GM13977 (cell line): ENCODE measurements at regions not wholly inside any gene's neighbourhood (a gene's known extent, or its start where the extent isn't known, plus 50 kb on each side); places are given as distances from the start of the nearest gene placed in this dataset.

Experiments used
- DNase-seq: peaks from one replicate; pipeline ENCODE4 v3.0.0; 2012; ENCODE audit warnings: low spot score
- in situ Hi-C: fragments of 300-500 bp; cut with MboI; formaldehyde crosslinking; loops from one replicate; pipeline ENCODE4 v1.12.0; 2022; ENCODE audit warnings: low sequenced_read_pairs, low pct_unique_long_range_greater_than_20kb, mixed read lengths, inconsistent platforms; ENCODE audit not compliant: unreplicated experiment
- TF ChIP-seq, protein P1 (sequence below): IDR thresholded peaks from 2 replicates; pipeline ENCODE4 v1.5.1; 2012; ENCODE audit warnings: mild to moderate bottlenecking, control low read depth; ENCODE audit not compliant: insufficient read depth; ENCODE audit errors: extremely low read depth, missing control alignments

DNA sequence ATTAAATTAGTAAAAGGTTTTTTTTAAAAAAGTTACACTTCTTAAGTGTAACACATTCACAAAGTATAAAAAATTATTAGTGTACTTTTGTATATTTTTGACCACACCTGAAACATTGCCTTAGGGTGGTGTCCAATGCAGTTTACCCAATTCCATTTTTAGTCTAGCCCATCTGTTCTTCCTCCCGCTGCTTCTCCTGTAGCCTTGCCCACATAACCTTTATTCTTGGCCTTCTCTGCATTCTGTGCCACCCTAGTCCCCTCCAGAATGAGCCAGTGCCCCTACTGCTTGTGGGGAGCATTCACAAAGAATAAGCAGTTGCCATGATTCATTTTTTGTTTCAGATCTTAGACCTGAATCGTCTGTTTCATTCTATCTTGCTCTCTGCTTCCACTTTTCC is 78.4 kb upstream of the MYT1L start:
- in situ Hi-C loops = no loop called here
- no peak for DNase-seq
- TF ChIP-seq, protein P1, sequence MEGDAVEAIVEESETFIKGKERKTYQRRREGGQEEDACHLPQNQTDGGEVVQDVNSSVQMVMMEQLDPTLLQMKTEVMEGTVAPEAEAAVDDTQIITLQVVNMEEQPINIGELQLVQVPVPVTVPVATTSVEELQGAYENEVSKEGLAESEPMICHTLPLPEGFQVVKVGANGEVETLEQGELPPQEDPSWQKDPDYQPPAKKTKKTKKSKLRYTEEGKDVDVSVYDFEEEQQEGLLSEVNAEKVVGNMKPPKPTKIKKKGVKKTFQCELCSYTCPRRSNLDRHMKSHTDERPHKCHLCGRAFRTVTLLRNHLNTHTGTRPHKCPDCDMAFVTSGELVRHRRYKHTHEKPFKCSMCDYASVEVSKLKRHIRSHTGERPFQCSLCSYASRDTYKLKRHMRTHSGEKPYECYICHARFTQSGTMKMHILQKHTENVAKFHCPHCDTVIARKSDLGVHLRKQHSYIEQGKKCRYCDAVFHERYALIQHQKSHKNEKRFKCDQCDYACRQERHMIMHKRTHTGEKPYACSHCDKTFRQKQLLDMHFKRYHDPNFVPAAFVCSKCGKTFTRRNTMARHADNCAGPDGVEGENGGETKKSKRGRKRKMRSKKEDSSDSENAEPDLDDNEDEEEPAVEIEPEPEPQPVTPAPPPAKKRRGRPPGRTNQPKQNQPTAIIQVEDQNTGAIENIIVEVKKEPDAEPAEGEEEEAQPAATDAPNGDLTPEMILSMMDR = no peak

DNA sequence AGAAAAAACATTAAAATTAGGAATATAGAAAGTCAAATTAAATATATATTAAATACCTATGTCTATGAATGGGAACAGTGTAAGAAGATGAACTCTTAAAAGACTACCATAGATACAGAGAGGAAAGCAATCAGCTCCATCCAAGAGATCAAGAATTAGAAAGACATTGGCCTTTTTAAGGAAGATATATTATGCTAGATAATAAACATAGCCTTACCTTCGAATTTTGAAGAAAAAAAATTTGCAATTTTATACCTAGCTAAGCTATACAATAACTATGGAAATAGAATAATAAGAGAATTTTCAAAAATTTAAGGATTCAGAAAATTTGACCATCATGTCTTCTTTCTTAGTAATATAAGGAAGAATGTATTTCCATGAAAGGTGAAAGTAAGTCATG is 74.7 kb upstream of the MYT1L start:
- TF ChIP-seq, protein P1 = no peak
- in situ Hi-C loops = no loop called here

DNA sequence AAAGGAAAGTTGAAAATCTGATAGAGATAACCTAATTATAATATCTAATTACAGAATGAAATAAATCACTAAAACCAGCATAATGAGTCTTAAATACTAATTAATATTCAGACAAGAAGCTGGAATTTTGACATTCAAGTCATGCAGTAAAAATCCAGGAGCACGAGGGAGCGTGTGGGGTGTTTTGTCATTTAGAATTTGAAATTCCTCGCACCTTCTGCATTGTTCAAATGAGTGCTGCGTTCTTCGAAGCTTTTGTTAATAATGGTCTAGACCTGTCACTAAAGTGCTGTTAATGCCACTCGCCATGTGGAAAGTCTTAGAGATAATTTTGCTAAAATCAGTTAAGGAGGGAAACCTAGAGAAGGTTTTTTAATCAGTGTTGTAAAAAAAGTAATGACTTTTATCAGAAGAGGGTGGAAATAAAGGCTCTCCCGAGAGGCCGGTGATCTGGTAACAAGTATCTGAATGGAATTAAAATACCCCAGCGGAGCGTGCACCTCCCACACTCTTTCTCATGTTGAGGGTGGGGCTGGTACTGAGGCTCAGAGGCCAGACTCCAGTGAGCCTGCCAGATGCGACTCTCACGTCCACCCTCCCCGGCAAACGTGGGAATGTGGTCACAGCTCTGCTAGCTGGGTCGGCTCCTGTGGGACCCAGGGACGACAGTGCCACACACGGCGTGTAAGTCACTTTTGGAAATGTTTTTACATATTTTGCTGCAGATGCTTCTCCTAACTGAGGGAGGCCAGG is 69.4 kb upstream of the MYT1L start:
- in situ Hi-C loops = no loop called here
- no peak for DNase-seq
- TF ChIP-seq, protein P1 = no peak

More for the DNA sequence above, 74.7 kb upstream of the MYT1L start:
- DNase-seq = no peak

DNA sequence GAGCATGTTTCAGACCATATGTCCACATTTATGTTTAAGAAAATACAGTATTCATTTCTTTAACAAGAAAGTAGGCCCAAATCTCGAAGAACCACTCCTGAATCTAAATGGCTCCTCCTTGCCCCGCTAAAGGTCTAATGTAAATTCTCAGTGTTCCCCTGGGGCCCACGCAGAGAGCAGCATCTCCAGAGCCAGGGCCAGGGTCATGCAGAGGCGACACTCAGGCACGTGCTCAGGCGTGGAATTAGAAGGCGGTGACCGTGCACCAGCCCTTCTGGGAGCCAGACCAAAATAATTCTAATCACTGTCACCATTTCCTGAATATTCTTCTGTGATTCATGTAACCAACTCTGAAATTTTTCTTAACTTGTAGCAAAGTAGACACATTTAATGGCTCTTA is 68.3 kb upstream of the MYT1L start:
- no peak for DNase-seq
- TF ChIP-seq, protein P1 = no peak
- in situ Hi-C loops = no loop called here

DNA sequence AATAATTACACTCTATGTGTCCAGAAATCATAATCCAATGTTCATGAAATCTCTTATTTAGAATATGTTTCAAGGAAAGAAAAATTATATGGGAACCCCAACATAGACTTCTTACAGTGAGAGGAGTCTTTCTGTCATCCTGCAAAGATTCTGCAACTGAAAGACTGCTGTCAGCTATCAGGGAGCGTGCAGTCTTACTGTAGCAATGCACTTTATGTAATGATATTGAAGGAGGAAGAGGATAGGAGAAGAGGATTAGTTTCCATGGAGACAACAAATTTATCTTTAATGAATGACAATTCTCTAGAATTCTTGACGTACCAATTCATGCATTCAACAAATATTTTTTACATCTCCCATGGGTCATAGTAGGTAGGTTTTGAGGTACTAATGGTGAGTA is 61.3 kb upstream of the MYT1L start:
- TF ChIP-seq, protein P1 = no peak
- in situ Hi-C loops = no loop called here
- DNase-seq = no peak

DNA sequence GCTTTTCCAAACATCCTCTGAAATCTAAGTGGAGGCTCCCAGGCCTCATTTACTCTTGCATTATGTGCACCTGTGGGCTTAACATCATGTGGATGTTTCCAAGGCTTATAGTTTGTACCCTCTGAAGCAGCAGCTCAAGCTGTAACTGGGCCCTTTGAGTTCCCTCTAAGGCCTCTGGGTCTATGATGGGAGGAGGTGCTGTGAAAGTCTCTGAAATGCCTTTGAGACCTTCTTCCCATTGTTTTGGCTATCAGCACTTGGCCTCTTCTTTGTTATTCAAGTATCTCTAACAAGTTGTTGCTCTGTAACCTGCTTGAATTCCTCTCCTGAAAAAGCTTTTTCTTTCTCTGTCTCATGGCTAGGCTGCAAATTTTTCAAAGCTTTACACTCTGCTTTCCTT is 58.1 kb upstream of the MYT1L start:
- in situ Hi-C loops = no loop called here
- no peak for DNase-seq
- TF ChIP-seq, protein P1 = no peak
